Stomach smooth muscle (tissue), 2 donors: ENCODE measurements at regions not wholly inside any gene's neighbourhood (a gene's known extent, or its start where the extent isn't known, plus 50 kb on each side); places are given as distances from the start of the nearest gene placed in this dataset.

ENCODE experiments used
- H3K27ac ChIP-seq: one replicate; pipeline ENCODE4 v1.7.0; 2013; ENCODE audit warnings: mild to moderate bottlenecking, low read length, inconsistent platforms
- H3K27me3 ChIP-seq, 2 donors: one replicate each; pipeline ENCODE4 v1.7.0; 2013; ENCODE audit warnings: low read length in 2 of 2; ENCODE audit not compliant: insufficient read depth in 2 of 2, control insufficient read depth in 1 of 2
- H3K36me3 ChIP-seq, 2 donors: one replicate each; pipeline ENCODE4 v1.7.0; 2013; ENCODE audit warnings: low read length in 2 of 2; ENCODE audit not compliant: control insufficient read depth in 2 of 2, insufficient read depth in 2 of 2
- H3K4me1 ChIP-seq: one replicate; pipeline ENCODE4 v1.7.0; 2013; ENCODE audit warnings: low read length; ENCODE audit not compliant: control insufficient read depth, insufficient read depth
- H3K4me3 ChIP-seq, 2 donors: one replicate each; pipeline ENCODE4 v1.7.0; 2013; ENCODE audit warnings: low read length in 2 of 2
- H3K9ac ChIP-seq, 2 donors: one replicate each; pipeline ENCODE4 v1.7.0; 2013; ENCODE audit warnings: low read length in 2 of 2, mild to moderate bottlenecking in 1 of 2
- H3K9me3 ChIP-seq, 2 donors: one replicate each; pipeline ENCODE4 v1.7.0; 2013; ENCODE audit warnings: low read length in 2 of 2; ENCODE audit not compliant: control insufficient read depth in 2 of 2
- donor health status: healthy.
- donor health status: Pancreatic carcinoma.

GRCh38 chr10:111231779-111232178 lies 154.9 kb downstream of the ADRA2A start:
- no peak overlapping the region for H3K9ac ChIP-seq
- no peaks in the 10 kb centered on the region for H3K4me1 ChIP-seq
- H3K4me3 ChIP-seq: no peak overlapping the region
- H3K27ac ChIP-seq: no peak overlapping the region
- H3K9me3 ChIP-seq: peaks cover 0 to 2% of the 10 kb centered on the region in 2 donors
- no peaks in the 10 kb centered on the region for H3K27me3 ChIP-seq
- H3K36me3 ChIP-seq: no peaks in the 10 kb centered on the region

- Histone ChIP-seq H3K4me3 (no peak overlapping the region), H3K27ac (no peak overlapping the region), H3K36me3 (no peaks in the 10 kb centered on the region), H3K4me1 (no peaks in the 10 kb centered on the region), H3K9me3 (peaks cover 0 to 2% of the 10 kb centered on the region in 2 donors), H3K27me3 (no peaks in the 10 kb centered on the region), H3K9ac (no peak overlapping the region)
Observed at GRCh38 chr10:111233439-111233838, 156.6 kb downstream of the ADRA2A start.

- no peak overlapping the region for H3K4me3 ChIP-seq
- no peaks in the 10 kb centered on the region for H3K27me3 ChIP-seq
- peaks cover 0 to 2% of the 10 kb centered on the region in 2 donors for H3K9me3 ChIP-seq
- no peak overlapping the region for H3K27ac ChIP-seq
- H3K4me1 ChIP-seq: no peaks in the 10 kb centered on the region
- H3K9ac ChIP-seq: no peak overlapping the region
- no peaks in the 10 kb centered on the region for H3K36me3 ChIP-seq
Observed at GRCh38 chr10:111234234-111234913, 157.5 kb downstream of the ADRA2A start.

GRCh38 chr10:111234914-111235302 lies 158.1 kb downstream of the ADRA2A start:
- Histone ChIP-seq H3K36me3 (no peaks in the 10 kb centered on the region), H3K27me3 (no peaks in the 10 kb centered on the region), H3K4me1 (no peaks in the 10 kb centered on the region), H3K9ac (no peak overlapping the region), H3K27ac (no peak overlapping the region), H3K9me3 (peaks cover 0 to 2% of the 10 kb centered on the region in 2 donors), H3K4me3 (no peak overlapping the region)

GRCh38 chr10:111240348-111240747 lies 163.5 kb downstream of the ADRA2A start:
- Histone ChIP-seq H3K36me3 (no peaks in the 10 kb centered on the region), H3K4me3 (no peak overlapping the region), H3K9ac (no peak overlapping the region), H3K27me3 (no peaks in the 10 kb centered on the region), H3K9me3 (no peaks in the 10 kb centered on the region), H3K27ac (no peak overlapping the region), H3K4me1 (no peaks in the 10 kb centered on the region)

GRCh38 chr10:111243126-111243525 lies 166.3 kb downstream of the ADRA2A start:
- H3K4me1 ChIP-seq: no peaks in the 10 kb centered on the region
- H3K27me3 ChIP-seq: no peaks in the 10 kb centered on the region
- H3K36me3 ChIP-seq: no peaks in the 10 kb centered on the region

GRCh38 chr10:111246136-111246535 lies 169.3 kb downstream of the ADRA2A start:
- Histone ChIP-seq H3K4me3 (no peak overlapping the region), H3K9ac (no peak overlapping the region), H3K4me1 (no peaks in the 10 kb centered on the region), H3K9me3 (peaks cover 0 to 2% of the 10 kb centered on the region in 2 donors), H3K36me3 (no peaks in the 10 kb centered on the region), H3K27ac (no peak overlapping the region), H3K27me3 (no peaks in the 10 kb centered on the region)

More at GRCh38 chr10:111243126-111243525, 166.3 kb downstream of the ADRA2A start:
- H3K9ac ChIP-seq: no peak overlapping the region
- H3K4me3 ChIP-seq: no peak overlapping the region
- no peak overlapping the region for H3K27ac ChIP-seq
- H3K9me3 ChIP-seq: no peaks in the 10 kb centered on the region

GRCh38 chr10:111246814-111247452 lies 170.1 kb downstream of the ADRA2A start:
- Histone ChIP-seq H3K36me3 (no peaks in the 10 kb centered on the region), H3K27me3 (no peaks in the 10 kb centered on the region), H3K9me3 (peaks cover 0 to 2% of the 10 kb centered on the region in 2 donors), H3K9ac (no peak overlapping the region), H3K27ac (no peak overlapping the region), H3K4me1 (no peaks in the 10 kb centered on the region), H3K4me3 (no peak overlapping the region)

- Histone ChIP-seq H3K4me1 (no peaks in the 10 kb centered on the region), H3K36me3 (no peaks in the 10 kb centered on the region), H3K27me3 (no peaks in the 10 kb centered on the region), H3K27ac (no peak overlapping the region), H3K9ac (no peak overlapping the region), H3K9me3 (peaks cover 0 to 2% of the 10 kb centered on the region in 2 donors), H3K4me3 (no peak overlapping the region)
Observed at GRCh38 chr10:111247781-111248389, 171.1 kb downstream of the ADRA2A start.

- Histone ChIP-seq H3K9me3 (peaks cover 0 to 2% of the 10 kb centered on the region in 2 donors), H3K4me3 (no peak overlapping the region), H3K27me3 (no peaks in the 10 kb centered on the region), H3K27ac (no peak overlapping the region), H3K36me3 (no peaks in the 10 kb centered on the region), H3K9ac (no peak overlapping the region), H3K4me1 (no peaks in the 10 kb centered on the region)
Observed at GRCh38 chr10:111249925-111250324, 173.1 kb downstream of the ADRA2A start.
